ENCODE measurements at regions not wholly inside any gene's neighbourhood (a gene's known extent, or its start where the extent isn't known, plus 50 kb on each side); places are given as distances from the start of the nearest gene placed in this dataset.

DNA sequence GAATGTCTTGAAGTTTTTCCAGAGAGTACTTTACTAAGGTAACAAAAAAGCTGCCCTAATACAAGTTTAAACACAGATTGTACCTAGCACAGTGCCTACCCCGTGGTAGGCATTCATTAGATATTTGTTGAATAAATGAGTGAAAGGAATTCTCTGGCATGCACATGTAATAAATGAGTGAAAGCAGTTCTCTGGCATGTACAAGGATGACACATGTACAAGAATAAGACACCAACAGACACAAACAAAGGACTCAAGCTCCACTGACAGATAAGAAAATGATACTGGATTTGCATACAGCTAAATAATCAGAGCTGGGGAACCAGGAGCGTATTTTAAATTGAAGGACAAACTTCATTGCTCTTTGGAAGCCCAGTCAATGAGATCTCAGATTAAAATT is 535.8 kb downstream of the EFNA5 start:
- Histone ChIP-seq H4K20me1 (ENCODE audit: insufficient read depth, low read length) (no peaks in the 10 kb centered on the region), H3K9ac (ENCODE audit: low read depth, low read length) (no peak overlapping the region), H4K5ac (ENCODE audit: low read depth, low read length) (no peak overlapping the region), H2BK15ac (ENCODE audit: low read depth, low read length) (no peak overlapping the region), H4K91ac (ENCODE audit: insufficient read depth, low read depth, low read length) (no peak overlapping the region), H2AK9ac (replicated peaks; ENCODE audit: low read depth, low read length, poor library complexity) (no peak overlapping the region), H3K4me1 (ENCODE audit: control insufficient read depth, insufficient read depth, low read length) (no peaks in the 10 kb centered on the region), H2AK5ac (ENCODE audit: low read depth, low read length) (no peak overlapping the region), H3K56ac (ENCODE audit: extremely low read depth, insufficient read depth, low read length) (no peak overlapping the region), H3K4me2 (ENCODE audit: low read depth, low read length) (no peak overlapping the region), H3K79me1 (ENCODE audit: low read depth in 1 of 2, low read length in 2 of 2) (no peaks in the 10 kb centered on the region), H3K36me3 (ENCODE audit: control insufficient read depth, insufficient read depth, low read length) (no peaks in the 10 kb centered on the region), H3K4ac (ENCODE audit: low read depth, low read length) (no peak overlapping the region), H2BK5ac (ENCODE audit: low read depth, low read length, poor library complexity, severe bottlenecking) (no peak overlapping the region), H2BK20ac (ENCODE audit: low read depth, low read length) (peak overlapping the region; percentile 26; the same call in 1 of the 2 replicates), H2AFZ (replicated peaks; ENCODE audit: low read length, poor library complexity) (no peak overlapping the region), H3K27ac (ENCODE audit: insufficient read depth, low read length) (no peak overlapping the region), H3K23ac (ENCODE audit: low read depth, low read length) (no peak overlapping the region), H3K14ac (replicated peaks; ENCODE audit: low read depth, low read length) (no peak overlapping the region), H3K27me3 (ENCODE audit: control insufficient read depth, insufficient read depth, low read length) (no peaks in the 10 kb centered on the region), H2BK120ac (ENCODE audit: low read depth, low read length) (peak overlapping the region; percentile 21; the same call in 1 of the 2 replicates), H4K8ac (ENCODE audit: low read depth in 2 of 2, low read length in 2 of 2) (no peak overlapping the region), H3K9me1 (ENCODE audit: insufficient read depth, low read length) (no peaks in the 10 kb centered on the region), H3K4me3 (ENCODE audit: insufficient read depth, low read depth, low read length) (no peak overlapping the region), H3K18ac (ENCODE audit: low read depth, low read length) (no peak overlapping the region), H3K9me3 (ENCODE audit: control insufficient read depth, insufficient read depth, low read length) (no peaks in the 10 kb centered on the region)
- ChIA-PET CTCF (no interaction called here), POLR2A (ENCODE audit: unreplicated experiment) (no interaction called here)
- no peak for ATAC-seq (ENCODE audit: low read depth)
- in situ Hi-C loops (cut with MboI; ENCODE audit: low sequenced_read_pairs) (no loop called here), dilution Hi-C loops (cut with HindIII; ENCODE audit: low sequenced_read_pairs, unreplicated experiment) (no loop called here), intact Hi-C loops (cut with micrococcal nuclease) (no loop called here)
- no peak for TF ChIP-seq RAD21 (IDR thresholded peaks at IDR 0.05; ENCODE audit: low read length)
- TF ChIP-seq BHLHE40 (IDR thresholded peaks at IDR 0.05; ENCODE audit: low read depth, low read length) = no peak
- TF ChIP-seq, protein P1, sequence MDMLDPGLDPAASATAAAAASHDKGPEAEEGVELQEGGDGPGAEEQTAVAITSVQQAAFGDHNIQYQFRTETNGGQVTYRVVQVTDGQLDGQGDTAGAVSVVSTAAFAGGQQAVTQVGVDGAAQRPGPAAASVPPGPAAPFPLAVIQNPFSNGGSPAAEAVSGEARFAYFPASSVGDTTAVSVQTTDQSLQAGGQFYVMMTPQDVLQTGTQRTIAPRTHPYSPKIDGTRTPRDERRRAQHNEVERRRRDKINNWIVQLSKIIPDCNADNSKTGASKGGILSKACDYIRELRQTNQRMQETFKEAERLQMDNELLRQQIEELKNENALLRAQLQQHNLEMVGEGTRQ (IDR thresholded peaks at IDR 0.05; ENCODE audit: low read depth, low read length) = no peak
- TF ChIP-seq MAZ (IDR thresholded peaks at IDR 0.05; ENCODE audit: borderline replicate concordance, low read depth, low read length) = no peak
- no peak for TF ChIP-seq MXI1 (IDR thresholded peaks at IDR 0.05; ENCODE audit: borderline replicate concordance, low read depth, low read length)
- TF ChIP-seq FOS (IDR thresholded peaks at IDR 0.05; ENCODE audit: low read depth, low read length) = no peak
- no peak for TF ChIP-seq RCOR1 (IDR thresholded peaks at IDR 0.05; ENCODE audit: insufficient replicate concordance, low read length)
- TF ChIP-seq, protein P2, sequence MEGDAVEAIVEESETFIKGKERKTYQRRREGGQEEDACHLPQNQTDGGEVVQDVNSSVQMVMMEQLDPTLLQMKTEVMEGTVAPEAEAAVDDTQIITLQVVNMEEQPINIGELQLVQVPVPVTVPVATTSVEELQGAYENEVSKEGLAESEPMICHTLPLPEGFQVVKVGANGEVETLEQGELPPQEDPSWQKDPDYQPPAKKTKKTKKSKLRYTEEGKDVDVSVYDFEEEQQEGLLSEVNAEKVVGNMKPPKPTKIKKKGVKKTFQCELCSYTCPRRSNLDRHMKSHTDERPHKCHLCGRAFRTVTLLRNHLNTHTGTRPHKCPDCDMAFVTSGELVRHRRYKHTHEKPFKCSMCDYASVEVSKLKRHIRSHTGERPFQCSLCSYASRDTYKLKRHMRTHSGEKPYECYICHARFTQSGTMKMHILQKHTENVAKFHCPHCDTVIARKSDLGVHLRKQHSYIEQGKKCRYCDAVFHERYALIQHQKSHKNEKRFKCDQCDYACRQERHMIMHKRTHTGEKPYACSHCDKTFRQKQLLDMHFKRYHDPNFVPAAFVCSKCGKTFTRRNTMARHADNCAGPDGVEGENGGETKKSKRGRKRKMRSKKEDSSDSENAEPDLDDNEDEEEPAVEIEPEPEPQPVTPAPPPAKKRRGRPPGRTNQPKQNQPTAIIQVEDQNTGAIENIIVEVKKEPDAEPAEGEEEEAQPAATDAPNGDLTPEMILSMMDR (conservative IDR thresholded peaks at IDR 0.05; ENCODE audit: low read depth, low read length) = no peak
- no peak for TF ChIP-seq CHD1 (IDR thresholded peaks at IDR 0.05; ENCODE audit: low read depth, low read length)
- TF ChIP-seq POLR2A (IDR thresholded peaks at IDR 0.05; ENCODE audit: low read depth, low read length) = no peak
- TF ChIP-seq RFX5 (IDR thresholded peaks at IDR 0.05; ENCODE audit: low read depth, low read length) = no peak
- TF ChIP-seq MAFK (IDR thresholded peaks at IDR 0.05; ENCODE audit: low read depth, low read length) = no peak
- TF ChIP-seq NFE2L2 (IDR thresholded peaks at IDR 0.05; ENCODE audit: low read depth, low read length) = no peak
- no peak for TF ChIP-seq SMC3 (IDR thresholded peaks at IDR 0.05; ENCODE audit: low read depth, low read length)
- TF ChIP-seq, protein P3, sequence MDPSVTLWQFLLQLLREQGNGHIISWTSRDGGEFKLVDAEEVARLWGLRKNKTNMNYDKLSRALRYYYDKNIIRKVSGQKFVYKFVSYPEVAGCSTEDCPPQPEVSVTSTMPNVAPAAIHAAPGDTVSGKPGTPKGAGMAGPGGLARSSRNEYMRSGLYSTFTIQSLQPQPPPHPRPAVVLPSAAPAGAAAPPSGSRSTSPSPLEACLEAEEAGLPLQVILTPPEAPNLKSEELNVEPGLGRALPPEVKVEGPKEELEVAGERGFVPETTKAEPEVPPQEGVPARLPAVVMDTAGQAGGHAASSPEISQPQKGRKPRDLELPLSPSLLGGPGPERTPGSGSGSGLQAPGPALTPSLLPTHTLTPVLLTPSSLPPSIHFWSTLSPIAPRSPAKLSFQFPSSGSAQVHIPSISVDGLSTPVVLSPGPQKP (IDR thresholded peaks at IDR 0.05; ENCODE audit: borderline replicate concordance, low read depth, low read length) = no peak
- TF ChIP-seq CEBPB (IDR thresholded peaks at IDR 0.05; ENCODE audit: low read depth, low read length) = no peak
- WGBS, 2 experiments (ENCODE audit: extremely low coverage in 2 of 2, insufficient read length in 1 of 2) = 83% methylated on average over 1 of the region's 2 CpGs; no CpG with 5 or more reads in 1 of the 2 experiments
- no peak for DNase-seq
- no TSS peak for BruUV-seq (replicated peaks)

All from IMR-90 (cell line).